ENCODE measurements at regions not wholly inside any gene's neighbourhood (a gene's known extent, or its start where the extent isn't known, plus 50 kb on each side); places are given as distances from the start of the nearest gene placed in this dataset.

DNA sequence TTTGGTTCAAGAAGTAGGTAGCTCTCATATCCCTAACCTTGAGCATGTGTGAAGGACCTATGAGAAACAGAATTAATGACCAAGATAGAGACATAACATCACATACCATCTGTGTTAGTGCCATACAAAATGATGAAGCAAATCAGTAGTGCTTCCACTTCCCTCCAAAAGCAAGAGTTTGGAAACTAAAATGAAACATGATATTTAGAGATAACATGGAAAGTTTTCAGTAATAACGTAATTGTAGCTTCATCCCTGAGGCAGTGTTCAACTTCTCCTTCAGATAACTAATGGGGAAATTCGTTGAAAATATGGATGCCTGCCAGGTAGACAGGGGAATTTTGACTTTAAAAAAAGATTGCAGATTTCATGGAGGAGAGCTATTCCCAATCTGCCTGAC lies 248.4 kb upstream of the IRAK1BP1 start:
- 27% methylated on average over 2 of the region's 2 CpGs for WGBS
- TF ChIP-seq, protein P1, sequence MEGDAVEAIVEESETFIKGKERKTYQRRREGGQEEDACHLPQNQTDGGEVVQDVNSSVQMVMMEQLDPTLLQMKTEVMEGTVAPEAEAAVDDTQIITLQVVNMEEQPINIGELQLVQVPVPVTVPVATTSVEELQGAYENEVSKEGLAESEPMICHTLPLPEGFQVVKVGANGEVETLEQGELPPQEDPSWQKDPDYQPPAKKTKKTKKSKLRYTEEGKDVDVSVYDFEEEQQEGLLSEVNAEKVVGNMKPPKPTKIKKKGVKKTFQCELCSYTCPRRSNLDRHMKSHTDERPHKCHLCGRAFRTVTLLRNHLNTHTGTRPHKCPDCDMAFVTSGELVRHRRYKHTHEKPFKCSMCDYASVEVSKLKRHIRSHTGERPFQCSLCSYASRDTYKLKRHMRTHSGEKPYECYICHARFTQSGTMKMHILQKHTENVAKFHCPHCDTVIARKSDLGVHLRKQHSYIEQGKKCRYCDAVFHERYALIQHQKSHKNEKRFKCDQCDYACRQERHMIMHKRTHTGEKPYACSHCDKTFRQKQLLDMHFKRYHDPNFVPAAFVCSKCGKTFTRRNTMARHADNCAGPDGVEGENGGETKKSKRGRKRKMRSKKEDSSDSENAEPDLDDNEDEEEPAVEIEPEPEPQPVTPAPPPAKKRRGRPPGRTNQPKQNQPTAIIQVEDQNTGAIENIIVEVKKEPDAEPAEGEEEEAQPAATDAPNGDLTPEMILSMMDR (IDR thresholded peaks at IDR 0.05) = no peak
- TF ChIP-seq EP300 (IDR thresholded peaks at IDR 0.05) (no peak), POLR2A (IDR thresholded peaks at IDR 0.05) (no peak), POLR2AphosphoS5 (IDR thresholded peaks at IDR 0.05) (no peak)
- Histone ChIP-seq H3K27ac (no peak overlapping the region), H3K27me3 (no peaks in the 10 kb centered on the region), H3K4me3 (no peak overlapping the region), H3K36me3 (no peaks in the 10 kb centered on the region), H3K9me3 (no peaks in the 10 kb centered on the region), H3K4me1 (no peaks in the 10 kb centered on the region)
- DNase-seq (ENCODE audit: low spot score in 2 of 2) = no peak

DNA sequence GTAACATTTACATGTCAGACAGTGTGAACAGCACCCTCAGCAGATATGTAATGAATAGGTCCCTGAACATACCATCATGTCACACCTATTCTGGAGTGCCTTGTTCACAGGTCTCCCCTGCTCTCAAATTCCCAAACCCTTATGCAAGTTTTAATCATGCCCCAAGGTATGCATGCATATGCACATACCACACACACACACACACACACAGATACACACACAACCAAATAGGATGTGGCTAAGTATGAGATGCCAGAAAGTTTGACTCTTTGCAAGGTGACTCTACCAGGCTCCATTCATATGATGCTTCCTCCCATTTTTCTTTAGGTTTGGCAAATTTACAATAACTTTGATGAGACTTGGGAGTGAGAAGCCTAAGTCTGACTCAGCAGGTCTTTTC lies 243.8 kb upstream of the IRAK1BP1 start:
- H3K9me3 ChIP-seq = no peaks in the 10 kb centered on the region
- no peak for DNase-seq (ENCODE audit: low spot score in 2 of 2)
- H3K27me3 ChIP-seq = no peaks in the 10 kb centered on the region
- no peaks in the 10 kb centered on the region for H3K36me3 ChIP-seq
- no peak overlapping the region for H3K4me3 ChIP-seq
- TF ChIP-seq POLR2AphosphoS5 (IDR thresholded peaks at IDR 0.05) (no peak), POLR2A (IDR thresholded peaks at IDR 0.05) (no peak), EP300 (IDR thresholded peaks at IDR 0.05) (no peak)
- TF ChIP-seq, protein P1 (IDR thresholded peaks at IDR 0.05) = no peak
- H3K27ac ChIP-seq = no peak overlapping the region
- H3K4me1 ChIP-seq = no peaks in the 10 kb centered on the region

DNA sequence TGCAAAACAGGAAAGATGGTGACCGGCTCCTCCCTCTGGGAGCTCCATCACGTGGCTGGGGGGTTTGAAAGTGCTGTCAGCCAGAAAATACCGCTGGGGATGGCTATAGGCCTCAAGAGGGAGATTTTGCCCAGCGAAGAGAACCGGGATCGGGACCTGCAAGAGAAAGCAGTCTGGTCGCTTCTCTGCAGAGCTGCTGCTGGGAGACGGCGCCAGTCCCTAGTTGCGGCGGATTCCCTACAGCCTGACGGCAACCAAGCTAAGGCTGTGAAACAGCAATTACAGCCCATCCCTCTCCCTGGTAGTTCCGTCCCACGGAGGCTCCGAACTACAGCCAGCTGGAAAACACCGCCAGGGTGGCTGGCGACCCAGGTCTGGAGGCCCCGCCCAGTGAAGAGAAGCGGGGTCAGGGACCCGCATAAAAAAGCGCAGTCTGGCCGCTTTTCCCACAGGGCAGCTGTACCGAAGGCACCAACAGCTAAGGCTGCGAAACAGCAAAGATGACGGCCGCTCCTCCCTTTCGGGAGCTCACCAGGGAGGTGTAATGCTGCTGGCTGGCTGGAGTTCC lies 238.1 kb upstream of the IRAK1BP1 start:
- TF ChIP-seq, protein P1 (IDR thresholded peaks at IDR 0.05) = no peak
- no peak for TF ChIP-seq POLR2A (IDR thresholded peaks at IDR 0.05)
- no peak for TF ChIP-seq EP300 (IDR thresholded peaks at IDR 0.05)
- TF ChIP-seq POLR2AphosphoS5 (IDR thresholded peaks at IDR 0.05) = no peak
- no peaks in the 10 kb centered on the region for H3K27me3 ChIP-seq
- WGBS = 8% methylated on average over 11 of the region's 27 CpGs
- no peaks in the 10 kb centered on the region for H3K9me3 ChIP-seq
- H3K36me3 ChIP-seq = no peaks in the 10 kb centered on the region
- H3K27ac ChIP-seq = no peak overlapping the region
- DNase-seq (ENCODE audit: low spot score in 2 of 2) = no peak
- no peaks in the 10 kb centered on the region for H3K4me1 ChIP-seq
- H3K4me3 ChIP-seq = peak overlapping the region; percentile 39

- Histone ChIP-seq H3K4me1 (no peaks in the 10 kb centered on the region), H3K9me3 (no peaks in the 10 kb centered on the region), H3K27me3 (no peaks in the 10 kb centered on the region), H3K4me3 (no peak overlapping the region), H3K27ac (no peak overlapping the region), H3K36me3 (no peaks in the 10 kb centered on the region)
- 92% methylated on average over 22 of the region's 22 CpGs for WGBS
- DNase-seq (ENCODE audit: low spot score in 2 of 2) = no peak
- TF ChIP-seq POLR2AphosphoS5 (IDR thresholded peaks at IDR 0.05) (no peak), POLR2A (IDR thresholded peaks at IDR 0.05) (no peak), EP300 (IDR thresholded peaks at IDR 0.05) (no peak)
- TF ChIP-seq, protein P1 (IDR thresholded peaks at IDR 0.05) = no peak
Measured at GRCh38 chr6:78629836-78630235, 237.5 kb upstream of the IRAK1BP1 start.

DNA sequence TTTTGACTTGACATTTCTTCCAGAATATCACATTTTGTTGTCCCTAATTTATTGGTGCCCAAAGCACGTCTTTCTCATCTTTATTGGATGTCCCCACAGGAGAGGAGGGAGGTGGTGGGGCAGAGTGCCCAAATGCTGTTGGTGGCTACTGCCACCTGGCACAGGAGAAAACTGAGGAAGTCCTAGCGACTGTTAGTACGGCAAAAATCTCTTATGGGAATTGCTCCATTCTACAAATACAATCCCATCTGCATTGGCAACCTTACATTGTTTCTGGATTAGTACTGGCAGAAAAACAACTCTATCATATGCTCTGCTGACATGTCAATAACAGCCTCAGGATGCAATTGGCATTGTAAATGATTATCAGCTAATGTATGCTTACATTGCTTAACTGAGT lies 235.4 kb upstream of the IRAK1BP1 start:
- no peak overlapping the region for H3K27ac ChIP-seq
- no peaks in the 10 kb centered on the region for H3K4me1 ChIP-seq
- H3K9me3 ChIP-seq = no peaks in the 10 kb centered on the region
- 27% methylated on average over 3 of the region's 3 CpGs for WGBS
- no peak for DNase-seq (ENCODE audit: low spot score in 2 of 2)
- H3K4me3 ChIP-seq = no peak overlapping the region
- no peaks in the 10 kb centered on the region for H3K36me3 ChIP-seq
- TF ChIP-seq POLR2AphosphoS5 (IDR thresholded peaks at IDR 0.05) = no peak
- no peak for TF ChIP-seq EP300 (IDR thresholded peaks at IDR 0.05)
- no peaks in the 10 kb centered on the region for H3K27me3 ChIP-seq

All from suprapubic skin (tissue), 4 donors.